Stimulated activated CD4-positive, alpha-beta T cell treated with anti-CD3 and anti-CD28 coated beads, Interleukin-1b, Interleukin-23, amount 100 ng/mL, for 4 hours (primary cell): ENCODE measurements at regions not wholly inside any gene's neighbourhood (a gene's known extent, or its start where the extent isn't known, plus 50 kb on each side); places are given as distances from the start of the nearest gene placed in this dataset.
"Not testable (repeated sequence)": the region's sequence is repeated elsewhere in the genome, so short reads cannot be mapped to it uniquely, and the experiment has no call there.

Experiments
- DNase-seq, 2 donors: peaks; one replicate each; pipeline ENCODE4 v3.0.0-alpha.2; 2020; ENCODE audit warnings: low read depth in 2 of 2

DNA sequence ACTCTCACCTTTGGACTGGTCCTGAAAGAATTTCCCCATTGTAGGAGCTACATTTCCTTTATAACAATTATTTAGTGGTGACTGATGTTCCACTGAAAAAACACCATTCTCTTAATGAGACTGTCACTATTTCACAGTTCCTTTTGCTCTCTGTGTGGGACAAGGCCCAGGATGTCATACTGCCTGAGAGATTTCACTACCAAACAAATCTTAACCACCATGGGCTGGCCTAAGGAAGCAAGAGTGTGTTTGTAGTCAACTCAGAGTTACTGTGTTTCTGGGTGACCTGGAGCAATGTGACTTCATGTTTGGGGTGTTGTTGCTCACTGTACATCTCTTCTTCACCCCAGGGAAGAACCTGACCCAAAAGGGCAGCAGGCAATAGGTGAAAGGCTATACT is 50.1 kb upstream of the ZNF608 start:
- DNase-seq, result no peak

DNA sequence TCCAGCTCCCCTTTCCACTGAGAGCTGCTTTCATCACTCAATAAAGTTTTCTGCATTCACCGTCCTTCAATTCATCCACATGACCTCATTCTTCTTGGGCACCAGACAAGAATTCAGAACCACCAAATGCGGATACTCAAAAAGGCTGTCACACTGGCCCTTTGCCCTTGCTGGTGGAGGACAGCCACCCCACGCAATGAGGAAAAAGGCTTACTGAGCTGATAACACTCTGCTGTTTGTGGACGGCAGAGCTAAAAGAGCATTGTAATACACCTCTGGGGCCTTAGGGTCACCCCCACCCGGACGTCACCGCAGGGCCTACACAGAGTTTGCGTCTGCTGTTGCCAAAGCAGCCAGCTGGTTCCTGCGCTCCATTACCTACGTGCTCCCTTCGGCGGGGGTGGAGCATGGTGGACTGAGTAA is 51.2 kb upstream of the ZNF608 start:
- no peak for DNase-seq

DNA sequence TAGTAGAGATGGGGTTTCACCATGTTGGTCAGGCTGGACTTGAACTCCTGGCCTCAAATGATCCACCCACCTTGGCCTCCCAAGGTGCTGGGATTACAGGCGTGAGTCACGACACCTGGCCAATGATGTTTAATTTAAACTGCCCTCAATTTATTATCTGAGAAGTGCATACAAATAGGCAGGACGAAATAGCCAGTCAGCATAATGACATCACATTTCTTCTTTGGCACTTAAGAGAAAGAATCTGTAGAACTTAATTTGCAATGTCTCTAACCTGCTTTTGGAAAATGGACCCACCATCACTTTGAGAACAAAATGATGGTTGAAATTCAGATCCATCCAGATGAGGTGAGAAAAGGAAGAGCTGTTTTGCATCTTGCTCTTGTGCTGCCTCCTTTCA is 52.5 kb upstream of the ZNF608 start:
- no peak for DNase-seq

GRCh38 chr5:124801551-124801950 is 55.1 kb upstream of the ZNF608 start:
- DNase-seq, result no peak

GRCh38 chr5:124803617-124804323 is 57.3 kb upstream of the ZNF608 start:
- DNase-seq, result no peak

GRCh38 chr5:124806026-124806372 is 59.6 kb upstream of the ZNF608 start:
- no peak for DNase-seq

- no peak for DNase-seq
Observed at GRCh38 chr5:124806373-124807077, 60.1 kb upstream of the ZNF608 start.

GRCh38 chr5:124808842-124809268 is 62.4 kb upstream of the ZNF608 start:
- no peak for DNase-seq

- DNase-seq, result no peak
Observed at GRCh38 chr5:124810396-124811006, 64.1 kb upstream of the ZNF608 start.

DNA sequence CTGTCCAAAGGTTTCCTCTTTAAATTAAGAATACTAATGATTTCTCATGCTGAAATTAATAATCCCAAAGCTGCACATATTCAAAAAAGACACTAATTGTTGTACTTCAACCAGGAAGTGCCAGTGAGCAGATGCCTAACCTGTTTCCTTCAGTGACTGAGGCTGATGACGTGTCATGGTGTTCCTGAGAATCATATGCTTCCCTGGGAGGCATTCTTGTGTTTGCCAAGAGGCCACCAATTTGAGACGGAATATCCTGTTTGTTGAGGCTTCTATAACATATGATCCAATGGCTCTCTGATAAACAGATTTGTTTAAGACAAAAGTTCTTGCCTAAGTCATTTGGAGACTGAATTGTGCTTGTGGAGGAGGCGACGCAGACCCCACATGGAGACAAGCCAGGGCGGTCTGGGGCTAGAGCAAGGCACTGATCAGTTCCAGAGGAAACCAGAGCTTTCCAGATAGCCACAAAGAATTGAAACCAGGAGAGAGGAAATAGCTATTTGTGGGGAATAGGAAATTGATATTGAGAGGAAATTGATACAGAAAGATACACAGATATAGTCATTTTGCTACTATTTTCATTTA is 66.4 kb upstream of the ZNF608 start:
- no peak for DNase-seq

DNA sequence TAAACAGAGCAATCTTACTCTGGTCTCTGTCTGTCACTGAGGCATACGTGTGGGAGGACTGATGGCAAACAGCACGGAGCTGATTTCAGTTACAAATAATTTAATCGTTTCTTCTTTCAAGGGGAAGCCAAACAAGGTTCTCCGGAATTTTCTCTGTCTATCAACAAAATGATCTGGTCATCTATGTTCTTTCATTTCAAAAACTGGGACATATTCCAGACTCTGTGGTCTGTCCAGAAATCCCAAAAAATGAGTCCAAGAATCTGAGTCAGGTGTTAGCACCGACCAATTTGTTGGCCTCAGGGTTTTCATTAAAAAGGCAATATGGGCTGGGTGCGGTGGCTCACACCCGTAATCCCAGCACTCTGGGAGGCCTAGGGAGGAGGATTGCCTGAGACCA is 69.9 kb upstream of the ZNF608 start:
- DNase-seq, result no peak

DNA sequence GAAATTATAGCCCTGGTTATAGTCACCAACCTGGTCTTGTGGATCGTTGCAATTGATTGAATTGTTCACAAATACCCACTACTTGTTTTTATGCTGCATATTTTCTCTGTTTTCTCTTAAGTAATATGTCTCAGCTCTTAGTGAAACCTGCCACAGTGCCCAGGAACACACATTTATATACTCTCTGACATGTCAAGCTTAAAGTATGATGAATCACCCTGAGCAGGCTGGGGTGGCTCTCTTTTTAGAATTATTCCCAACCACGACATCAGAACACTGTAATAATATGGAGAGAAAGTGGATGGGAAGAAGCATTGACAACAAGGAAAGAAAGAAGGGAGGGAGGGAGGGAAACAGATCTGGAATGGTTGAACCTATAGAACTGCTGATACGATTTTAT is 72.8 kb upstream of the ZNF608 start:
- DNase-seq, result no peak

- no peak for DNase-seq
Observed at GRCh38 chr5:124822647-124823046, 76.2 kb upstream of the ZNF608 start.

DNA sequence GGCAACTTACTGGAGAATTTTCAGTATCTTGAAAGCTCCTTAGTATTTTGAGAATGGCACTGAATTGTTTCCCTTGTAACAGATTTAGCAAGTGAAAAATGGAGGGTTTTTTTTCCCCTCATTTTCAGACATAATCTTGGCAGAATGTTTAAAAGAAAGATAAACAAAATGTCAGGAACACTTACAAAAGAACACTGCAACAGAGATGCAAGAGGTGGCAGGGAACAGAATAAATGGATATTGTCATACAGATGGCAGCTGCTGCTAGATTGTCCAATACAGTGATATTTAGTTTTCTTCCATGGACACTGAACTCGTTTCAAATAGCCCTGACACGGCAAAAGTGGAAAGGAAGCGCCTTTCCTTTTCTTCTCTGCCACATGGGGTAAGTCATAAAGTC is 76.9 kb upstream of the ZNF608 start:
- DNase-seq, result no peak

- DNase-seq, result no peak
Observed at GRCh38 chr5:124824637-124825158, 78.3 kb upstream of the ZNF608 start.

DNA sequence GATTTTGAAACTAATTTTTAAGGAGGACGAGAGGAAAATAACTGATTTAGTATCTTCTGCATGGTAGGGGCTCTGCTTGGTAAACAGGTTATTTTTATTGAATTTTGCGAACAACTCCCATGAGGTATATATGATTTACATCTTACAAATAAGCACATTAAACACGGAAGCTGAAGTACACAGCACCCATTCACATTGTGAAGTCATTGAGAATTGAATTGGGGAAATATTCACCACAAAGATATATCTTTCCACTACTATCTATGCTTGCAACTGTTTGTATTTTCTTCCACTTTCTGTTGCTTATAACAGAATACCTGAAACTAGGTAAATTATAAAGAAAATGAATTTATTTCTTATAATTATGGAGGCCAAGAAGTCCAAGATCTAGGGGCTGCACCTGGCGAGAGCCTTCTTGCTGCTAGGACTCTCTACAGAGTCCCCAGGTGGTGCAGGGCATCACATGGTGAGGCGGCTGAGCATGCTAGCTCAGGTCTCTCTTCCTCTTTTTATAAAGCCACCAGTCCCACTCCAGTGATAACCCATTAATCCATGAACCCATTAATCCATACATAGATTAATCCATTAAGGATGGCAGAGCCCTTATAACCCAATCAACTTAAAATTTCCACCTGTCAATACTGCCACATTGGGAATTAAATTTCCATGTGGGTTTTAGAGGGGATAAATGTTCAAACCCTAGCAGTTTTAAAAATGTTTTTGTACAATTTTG is 79.0 kb upstream of the ZNF608 start:
- no peak for DNase-seq

GRCh38 chr5:124825983-124826337 is 79.5 kb upstream of the ZNF608 start:
- no peak for DNase-seq

DNA sequence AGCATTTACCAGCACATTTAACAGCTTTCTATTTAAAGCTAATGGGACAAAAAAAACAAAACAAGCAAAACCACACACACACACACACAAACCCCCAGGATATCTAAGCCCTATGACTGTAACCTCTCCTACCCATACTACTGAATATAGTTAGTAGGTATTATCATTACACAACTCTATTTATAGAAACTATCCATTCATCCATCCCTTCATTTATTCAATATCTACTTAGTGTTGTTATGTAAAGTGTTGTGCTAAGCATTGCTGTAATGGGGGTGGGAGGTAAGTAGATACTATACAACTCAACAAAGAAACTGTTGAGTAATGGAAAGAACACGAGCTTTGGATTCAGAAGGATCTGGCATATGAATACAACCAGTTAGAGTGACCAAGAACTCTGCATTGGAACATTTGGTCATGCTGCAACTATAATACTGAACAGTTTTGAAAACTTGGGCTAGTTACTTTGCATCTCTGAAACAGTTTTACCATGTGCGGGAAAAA is 82.3 kb upstream of the ZNF608 start:
- DNase-seq, result no peak

- no peak for DNase-seq
Observed at GRCh38 chr5:124831687-124832240, 85.3 kb upstream of the ZNF608 start.

- no peak for DNase-seq
Observed at GRCh38 chr5:124832510-124832909, 86.1 kb upstream of the ZNF608 start.

DNA sequence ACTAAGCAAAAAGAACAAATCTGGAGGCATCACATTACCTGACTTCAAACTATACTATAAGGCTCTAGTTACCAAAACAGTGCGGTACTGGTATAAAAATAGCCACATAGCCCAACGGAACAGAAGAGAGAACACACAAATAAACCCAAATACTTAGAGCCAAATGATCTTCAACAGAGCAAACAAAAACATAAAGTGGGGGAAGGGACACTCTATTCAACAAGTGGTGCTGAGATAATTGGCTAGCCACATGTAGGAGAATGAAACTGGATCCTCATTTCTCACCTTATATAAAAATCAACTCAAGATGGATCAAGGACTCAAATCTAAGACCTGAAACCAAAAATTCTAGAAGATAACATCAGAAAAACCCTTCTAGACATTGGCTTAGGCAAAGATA is 89.9 kb upstream of the ZNF608 start:
- DNase-seq, result not testable (repeated sequence)
